ENCODE measurements at regions not wholly inside any gene's neighbourhood (a gene's known extent, or its start where the extent isn't known, plus 50 kb on each side); places are given as distances from the start of the nearest gene placed in this dataset.

GRCh38 chr5:17991775-17992174 is 357.5 kb downstream of the TAF11L14 start:
- Histone ChIP-seq H3K36me3 (replicated peaks in 1 of 2; ENCODE audit: insufficient read depth in 1 of 2, low read depth in 2 of 2) (no peaks in the 10 kb centered on the region), H3K9me3 (no peaks in the 10 kb centered on the region), H3K27me3 (no peaks in the 10 kb centered on the region), H3K4me1 (no peaks in the 10 kb centered on the region), H3K4me3 (no peak overlapping the region), H3K27ac (no peak overlapping the region)
- intact Hi-C loops (cut with DNase I): no loop called here
- DNase-seq: no peak
- no peak for ATAC-seq
- TF ChIP-seq CTCF (IDR thresholded peaks at IDR 0.05): no peak
- 59 to 67% methylated on average over 2 of the region's 2 CpGs for WGBS, 2 donors

- no peaks in the 10 kb centered on the region for H3K36me3 ChIP-seq (replicated peaks in 1 of 2; ENCODE audit: insufficient read depth in 1 of 2, low read depth in 2 of 2)
- no peak overlapping the region for H3K4me3 ChIP-seq
- TF ChIP-seq CTCF (IDR thresholded peaks at IDR 0.05) (no peak), POLR2A (IDR thresholded peaks at IDR 0.05) (no peak)
- 29 to 35% methylated on average over 2 of the region's 2 CpGs for WGBS, 2 donors
- DNase-seq: no peak
- H3K9me3 ChIP-seq: no peaks in the 10 kb centered on the region
- H3K27me3 ChIP-seq: no peaks in the 10 kb centered on the region
- ATAC-seq: no peak
- intact Hi-C loops (cut with DNase I): no loop called here
- no peak overlapping the region for H3K27ac ChIP-seq
- no peaks in the 10 kb centered on the region for H3K4me1 ChIP-seq
These were observed 358.0 kb downstream of the TAF11L14 start for GRCh38 chr5:17992291-17992690.

GRCh38 chr5:17995997-17996396 is 361.7 kb downstream of the TAF11L14 start:
- ATAC-seq: no peak
- 17 to 21% methylated on average over 3 of the region's 3 CpGs for WGBS, 2 donors
- TF ChIP-seq CTCF (IDR thresholded peaks at IDR 0.05) (no peak), POLR2A (IDR thresholded peaks at IDR 0.05) (no peak)

GRCh38 chr5:17999858-18000257 is 365.6 kb downstream of the TAF11L14 start:
- WGBS, 2 donors: 69 to 89% methylated on average over 2 of the region's 2 CpGs
- TF ChIP-seq CTCF (IDR thresholded peaks at IDR 0.05): no peak
- TF ChIP-seq POLR2A (IDR thresholded peaks at IDR 0.05): no peak
- no peak for ATAC-seq
- H3K27ac ChIP-seq: no peak overlapping the region
- H3K36me3 ChIP-seq (replicated peaks in 1 of 2; ENCODE audit: insufficient read depth in 1 of 2, low read depth in 2 of 2): no peaks in the 10 kb centered on the region
- no peak for DNase-seq
- H3K4me3 ChIP-seq: no peak overlapping the region
- intact Hi-C loops (cut with DNase I): no loop called here
- no peaks in the 10 kb centered on the region for H3K9me3 ChIP-seq
- no peaks in the 10 kb centered on the region for H3K27me3 ChIP-seq
- H3K4me1 ChIP-seq: no peaks in the 10 kb centered on the region

More at GRCh38 chr5:17995997-17996396, 361.7 kb downstream of the TAF11L14 start:
- no peaks in the 10 kb centered on the region for H3K4me1 ChIP-seq
- H3K36me3 ChIP-seq (replicated peaks in 1 of 2; ENCODE audit: insufficient read depth in 1 of 2, low read depth in 2 of 2): no peaks in the 10 kb centered on the region
- no peak for DNase-seq
- intact Hi-C loops (cut with DNase I): no loop called here
- no peak overlapping the region for H3K27ac ChIP-seq
- H3K9me3 ChIP-seq: no peaks in the 10 kb centered on the region
- no peak overlapping the region for H3K4me3 ChIP-seq
- H3K27me3 ChIP-seq: no peaks in the 10 kb centered on the region

- no peak for ATAC-seq
- H3K27ac ChIP-seq: no peak overlapping the region
- H3K4me3 ChIP-seq: no peak overlapping the region
- TF ChIP-seq CTCF (IDR thresholded peaks at IDR 0.05): no peak
- TF ChIP-seq POLR2A (IDR thresholded peaks at IDR 0.05): no peak
- H3K36me3 ChIP-seq (replicated peaks in 1 of 2; ENCODE audit: insufficient read depth in 1 of 2, low read depth in 2 of 2): no peaks in the 10 kb centered on the region
- H3K4me1 ChIP-seq: no peaks in the 10 kb centered on the region
- WGBS, 2 donors: 49 to 54% methylated on average over 4 of the region's 4 CpGs
- intact Hi-C loops (cut with DNase I): no loop called here
- no peaks in the 10 kb centered on the region for H3K27me3 ChIP-seq
- no peak for DNase-seq
- no peaks in the 10 kb centered on the region for H3K9me3 ChIP-seq
These were observed 366.5 kb downstream of the TAF11L14 start for GRCh38 chr5:18000744-18001143.

Data from body of pancreas (tissue), 4 donors.